ENCODE measurements at regions not wholly inside any gene's neighbourhood (a gene's known extent, or its start where the extent isn't known, plus 50 kb on each side); places are given as distances from the start of the nearest gene placed in this dataset.

- DNase-seq (ENCODE audit: low read depth, low spot score) = no peak
Observed at GRCh38 chr16:79794941-79795340, 194.4 kb upstream of the MAF start.

- DNase-seq (ENCODE audit: low read depth, low spot score) = no peak
Observed at GRCh38 chr16:79792664-79793351, 192.3 kb upstream of the MAF start.

- DNase-seq (ENCODE audit: low read depth, low spot score) = no peak
Observed at GRCh38 chr16:79792076-79792475, 191.5 kb upstream of the MAF start.

- DNase-seq (ENCODE audit: low read depth, low spot score) = no peak
Observed at GRCh38 chr16:79790854-79791253, 190.3 kb upstream of the MAF start.

- DNase-seq (ENCODE audit: low read depth, low spot score) = no peak
Observed at GRCh38 chr16:79788949-79789348, 188.4 kb upstream of the MAF start.

GRCh38 chr16:79786389-79786788 is 185.9 kb upstream of the MAF start:
- DNase-seq (ENCODE audit: low read depth, low spot score) = no peak

GRCh38 chr16:79784007-79784406 is 183.5 kb upstream of the MAF start:
- no peak for DNase-seq (ENCODE audit: low read depth, low spot score)

GRCh38 chr16:79777679-79778078 is 177.1 kb upstream of the MAF start:
- no peak for DNase-seq (ENCODE audit: low read depth, low spot score)

GRCh38 chr16:79776243-79776847 is 175.8 kb upstream of the MAF start:
- DNase-seq (ENCODE audit: low read depth, low spot score) = peak; percentile 3

GRCh38 chr16:79772784-79773183 is 172.2 kb upstream of the MAF start:
- no peak for DNase-seq (ENCODE audit: low read depth, low spot score)

- DNase-seq (ENCODE audit: low read depth, low spot score) = no peak
Observed at GRCh38 chr16:79772048-79772447, 171.5 kb upstream of the MAF start.

GRCh38 chr16:79770244-79771064 is 169.9 kb upstream of the MAF start:
- peak; percentile 65 for DNase-seq (ENCODE audit: low read depth, low spot score)

- no peak for DNase-seq (ENCODE audit: low read depth, low spot score)
Observed at GRCh38 chr16:79769928-79770243, 169.3 kb upstream of the MAF start.

- no peak for DNase-seq (ENCODE audit: low read depth, low spot score)
Observed at GRCh38 chr16:79769270-79769927, 168.9 kb upstream of the MAF start.

- no peak for DNase-seq (ENCODE audit: low read depth, low spot score)
Observed at GRCh38 chr16:79768276-79768970, 167.9 kb upstream of the MAF start.

- DNase-seq (ENCODE audit: low read depth, low spot score) = no peak
Observed at GRCh38 chr16:79767421-79768275, 167.1 kb upstream of the MAF start.

- DNase-seq (ENCODE audit: low read depth, low spot score) = no peak
Observed at GRCh38 chr16:79765901-79766394, 165.4 kb upstream of the MAF start.

- no peak for DNase-seq (ENCODE audit: low read depth, low spot score)
Observed at GRCh38 chr16:79765431-79765830, 164.9 kb upstream of the MAF start.

GRCh38 chr16:79764415-79765110 is 164.0 kb upstream of the MAF start:
- DNase-seq (ENCODE audit: low read depth, low spot score) = no peak

- DNase-seq (ENCODE audit: low read depth, low spot score) = no peak
Observed at GRCh38 chr16:79762217-79762616, 161.7 kb upstream of the MAF start.

All from iPS DF 19.7 (cell line).